HFFc6 (cell line): ENCODE measurements at regions not wholly inside any gene's neighbourhood (a gene's known extent, or its start where the extent isn't known, plus 50 kb on each side); places are given as distances from the start of the nearest gene placed in this dataset.

ENCODE experiments used
- DNase-seq: peaks from one replicate; pipeline ENCODE4 v3.0.0-alpha.2; 2018
- H3K27ac Mint-ChIP-seq: 2 replicates; pipeline ENCODE4 v1.8.0; 2020; ENCODE audit warnings: mild to moderate bottlenecking, mixed read lengths
- H3K27me3 Mint-ChIP-seq: 2 replicates; pipeline ENCODE4 v1.8.0; 2021; ENCODE audit warnings: mild to moderate bottlenecking, moderate library complexity, mixed read lengths; ENCODE audit not compliant: insufficient read depth
- H3K36me3 Mint-ChIP-seq: 2 replicates; pipeline ENCODE4 v1.8.0; 2021; ENCODE audit warnings: low read depth, mixed read lengths
- H3K4me1 Mint-ChIP-seq: 2 replicates; pipeline ENCODE4 v1.8.0; 2020; ENCODE audit warnings: low read depth, mixed read lengths
- H3K4me3 Mint-ChIP-seq: 2 replicates; pipeline ENCODE4 v1.8.0; 2020; ENCODE audit warnings: mild to moderate bottlenecking, moderate library complexity, mixed read lengths
- H3K9me3 Mint-ChIP-seq: 2 replicates; pipeline ENCODE4 v1.8.0; 2020; ENCODE audit warnings: mild to moderate bottlenecking, mixed read lengths
- TF ChIP-seq, protein P1 (sequence below): fragments of 200-600 bp; sonication (generic); IDR thresholded peaks from 2 replicates; pipeline ENCODE4 v1.5.0; 2021; ENCODE audit warnings: antibody characterized with exemption, mild to moderate bottlenecking

DNA sequence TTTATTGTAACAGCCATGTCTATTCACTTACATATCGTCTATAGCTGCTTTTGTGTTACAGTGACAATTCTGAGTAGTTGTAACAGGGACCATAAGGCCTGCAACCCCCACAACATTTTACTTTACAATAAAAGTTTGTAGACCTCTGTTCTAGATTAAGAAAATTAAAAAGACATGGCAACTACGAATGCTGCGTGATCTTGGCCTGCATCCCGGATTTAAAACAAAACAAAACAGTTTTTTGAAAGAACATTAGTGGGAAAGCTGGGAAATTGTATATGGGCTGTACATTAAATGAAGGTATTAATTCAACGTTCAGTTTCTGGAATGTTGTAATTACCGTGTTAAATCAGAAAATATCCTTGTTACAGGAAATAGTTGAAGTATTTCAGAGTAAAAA lies 64.1 kb downstream of the RMI2 start:
- TF ChIP-seq, protein P1, sequence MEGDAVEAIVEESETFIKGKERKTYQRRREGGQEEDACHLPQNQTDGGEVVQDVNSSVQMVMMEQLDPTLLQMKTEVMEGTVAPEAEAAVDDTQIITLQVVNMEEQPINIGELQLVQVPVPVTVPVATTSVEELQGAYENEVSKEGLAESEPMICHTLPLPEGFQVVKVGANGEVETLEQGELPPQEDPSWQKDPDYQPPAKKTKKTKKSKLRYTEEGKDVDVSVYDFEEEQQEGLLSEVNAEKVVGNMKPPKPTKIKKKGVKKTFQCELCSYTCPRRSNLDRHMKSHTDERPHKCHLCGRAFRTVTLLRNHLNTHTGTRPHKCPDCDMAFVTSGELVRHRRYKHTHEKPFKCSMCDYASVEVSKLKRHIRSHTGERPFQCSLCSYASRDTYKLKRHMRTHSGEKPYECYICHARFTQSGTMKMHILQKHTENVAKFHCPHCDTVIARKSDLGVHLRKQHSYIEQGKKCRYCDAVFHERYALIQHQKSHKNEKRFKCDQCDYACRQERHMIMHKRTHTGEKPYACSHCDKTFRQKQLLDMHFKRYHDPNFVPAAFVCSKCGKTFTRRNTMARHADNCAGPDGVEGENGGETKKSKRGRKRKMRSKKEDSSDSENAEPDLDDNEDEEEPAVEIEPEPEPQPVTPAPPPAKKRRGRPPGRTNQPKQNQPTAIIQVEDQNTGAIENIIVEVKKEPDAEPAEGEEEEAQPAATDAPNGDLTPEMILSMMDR, result no peak
- Mint-ChIP-seq H3K36me3 (no peaks in the 10 kb centered on the region), H3K27ac (no peak overlapping the region), H3K9me3 (no peaks in the 10 kb centered on the region), H3K4me1 (peaks cover 20% of the 10 kb centered on the region), H3K27me3 (peaks cover 3% of the 10 kb centered on the region), H3K4me3 (no peak overlapping the region)
- DNase-seq, result no peak

DNA sequence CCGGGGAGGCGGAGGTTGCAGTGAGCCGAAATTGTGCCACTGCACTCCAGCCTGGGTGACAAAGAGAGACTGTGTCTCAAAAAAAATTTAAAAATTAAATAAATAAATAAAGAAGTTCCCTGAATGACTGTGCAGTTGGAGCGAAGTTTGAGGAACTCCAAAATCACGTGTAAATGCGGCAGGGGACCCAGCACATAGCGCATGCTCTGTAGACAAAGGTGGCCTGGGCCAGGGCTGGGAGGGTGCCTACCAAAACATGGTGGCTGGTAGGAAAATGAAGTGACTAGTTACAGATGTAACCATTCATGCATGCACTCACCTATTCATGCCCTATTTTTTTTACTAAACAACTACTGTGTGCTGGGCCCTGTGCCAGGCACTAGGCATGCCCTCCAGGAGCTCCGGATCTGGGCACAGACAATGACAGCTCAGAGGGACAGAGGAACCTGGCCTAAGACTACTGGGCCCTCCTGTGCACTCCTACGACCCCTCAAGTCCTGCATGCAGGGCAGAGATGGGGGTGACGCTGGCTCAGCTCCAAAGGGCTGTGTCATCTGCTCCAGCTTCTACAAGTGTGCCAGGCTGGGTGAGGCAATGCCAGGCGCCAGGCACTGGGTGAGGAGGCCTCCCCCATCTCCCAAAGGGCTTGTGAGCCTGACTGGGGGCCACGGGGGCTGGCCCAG lies 65.3 kb downstream of the RMI2 start:
- TF ChIP-seq, protein P1, result no peak
- no peak for DNase-seq
- H3K4me3 Mint-ChIP-seq, result no peak overlapping the region
- H3K27ac Mint-ChIP-seq, result no peak overlapping the region
- peaks cover 8% of the 10 kb centered on the region for H3K27me3 Mint-ChIP-seq
- H3K9me3 Mint-ChIP-seq, result no peaks in the 10 kb centered on the region
- H3K4me1 Mint-ChIP-seq, result peaks cover 20% of the 10 kb centered on the region
- H3K36me3 Mint-ChIP-seq, result no peaks in the 10 kb centered on the region

DNA sequence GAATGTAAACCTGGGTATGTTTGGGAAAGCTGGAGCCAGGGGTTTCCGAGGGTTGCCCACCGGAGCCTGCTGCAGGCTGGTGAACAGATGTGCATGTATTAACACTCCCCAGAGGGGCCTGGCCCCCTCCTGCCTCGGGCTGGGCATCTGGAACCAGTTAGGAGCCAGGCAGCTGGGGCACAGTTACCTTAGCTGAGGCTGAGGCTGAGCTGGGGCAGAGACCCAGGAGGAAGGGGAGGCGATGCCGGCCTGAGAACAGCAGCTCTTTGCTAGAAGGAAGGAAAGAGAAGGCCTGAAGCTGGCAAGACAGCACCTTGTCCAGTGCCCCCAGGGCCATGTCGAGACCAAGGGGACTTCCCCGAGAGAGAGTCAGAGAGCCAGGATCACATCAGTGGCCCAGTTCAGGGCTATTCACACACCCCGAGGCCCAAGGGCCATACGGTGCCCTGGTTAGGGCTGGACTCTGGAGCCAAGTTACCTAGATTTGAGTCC lies 65.8 kb downstream of the RMI2 start:
- H3K27ac Mint-ChIP-seq, result no peak overlapping the region
- no peaks in the 10 kb centered on the region for H3K9me3 Mint-ChIP-seq
- no peak overlapping the region for H3K4me3 Mint-ChIP-seq
- DNase-seq, result no peak
- peaks cover 12% of the 10 kb centered on the region for H3K27me3 Mint-ChIP-seq
- TF ChIP-seq, protein P1, result no peak
- H3K4me1 Mint-ChIP-seq, result peaks cover 20% of the 10 kb centered on the region
- no peaks in the 10 kb centered on the region for H3K36me3 Mint-ChIP-seq

DNA sequence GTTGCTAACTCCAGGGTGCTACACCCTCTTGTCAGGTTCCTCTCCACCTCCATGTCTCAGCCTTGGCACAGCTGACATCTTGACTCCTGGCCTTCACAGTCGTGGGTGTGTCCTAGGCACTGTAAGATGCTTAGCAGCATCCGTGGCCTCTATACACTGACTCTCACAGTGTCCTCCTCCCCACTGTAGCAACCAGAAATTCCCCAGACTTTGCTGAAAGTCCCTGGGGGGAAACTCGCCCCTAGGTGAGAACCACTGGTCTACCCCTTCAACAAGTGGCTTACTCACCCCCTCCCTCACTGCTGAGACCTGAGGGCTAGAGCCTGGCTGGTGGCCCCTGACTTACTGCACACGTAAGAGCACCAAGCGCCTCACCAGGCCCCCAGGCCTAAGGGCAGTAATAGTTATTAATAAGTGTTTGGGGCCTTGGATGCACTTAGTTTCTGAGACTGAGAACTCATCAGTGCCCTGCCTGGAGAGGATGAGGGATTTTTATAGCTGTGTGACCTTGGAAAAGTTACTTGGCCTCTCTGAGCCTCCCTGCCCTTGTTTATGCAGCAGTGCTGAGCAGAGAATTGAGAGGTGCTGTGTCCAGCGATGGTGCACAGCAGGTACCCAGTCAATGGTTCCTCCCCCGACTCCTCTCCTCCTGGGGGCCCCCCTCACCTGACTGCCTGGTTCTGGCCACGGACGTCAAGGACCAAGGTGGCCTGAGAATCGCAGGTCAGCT lies 67.1 kb downstream of the RMI2 start:
- Mint-ChIP-seq H3K4me3 (no peak overlapping the region), H3K9me3 (no peaks in the 10 kb centered on the region), H3K36me3 (no peaks in the 10 kb centered on the region), H3K4me1 (peaks cover 19% of the 10 kb centered on the region), H3K27ac (no peak overlapping the region), H3K27me3 (peaks cover 14% of the 10 kb centered on the region)
- DNase-seq, result no peak
- TF ChIP-seq, protein P1, result no peak

DNA sequence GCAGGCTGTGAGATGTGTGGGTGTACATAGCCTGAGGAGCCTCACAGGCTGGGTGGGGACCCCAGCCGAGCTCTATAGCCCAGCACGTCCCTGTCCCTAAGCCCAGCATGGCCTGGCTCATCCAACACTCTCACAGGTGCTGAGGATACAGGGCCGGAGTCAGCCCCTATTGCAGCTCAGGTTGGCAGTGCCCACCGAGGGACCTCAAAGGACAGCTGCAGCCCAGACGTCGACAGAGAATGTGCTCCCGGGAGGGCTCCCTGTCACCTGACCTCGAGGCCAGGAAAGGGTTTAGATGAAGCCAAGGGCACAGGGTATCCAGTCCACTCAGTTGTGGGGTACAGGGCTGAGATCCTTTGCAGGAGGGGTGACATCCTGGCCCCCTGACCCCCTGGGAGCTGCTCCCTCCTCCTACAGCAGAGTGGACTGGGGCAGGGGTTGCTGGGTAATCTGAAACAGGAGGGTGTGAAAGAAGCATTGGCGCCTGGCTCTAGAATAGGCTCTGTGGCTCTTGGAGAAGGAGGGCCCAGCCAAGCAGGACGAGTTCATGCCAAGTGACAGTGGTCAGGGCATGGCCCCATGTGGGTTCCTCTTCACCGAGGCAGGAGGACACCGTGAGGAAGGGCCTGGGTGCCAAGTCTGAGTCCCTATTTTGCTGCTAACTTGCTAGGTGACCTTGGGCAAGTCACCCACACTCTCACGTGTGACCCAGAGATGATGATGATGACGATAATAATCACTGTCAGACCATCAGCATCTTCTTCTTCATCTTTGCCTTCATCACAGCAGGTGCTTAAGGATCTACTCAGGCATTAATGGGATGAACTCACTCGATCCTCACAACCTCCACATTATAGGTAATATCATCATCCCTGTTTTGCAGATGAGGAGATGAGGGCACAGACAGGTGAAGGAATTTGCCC lies 68.0 kb downstream of the RMI2 start:
- TF ChIP-seq, protein P1, result no peak
- Mint-ChIP-seq H3K4me3 (no peak overlapping the region), H3K4me1 (peaks cover 14% of the 10 kb centered on the region), H3K27ac (no peak overlapping the region), H3K36me3 (no peaks in the 10 kb centered on the region), H3K27me3 (peaks cover 16% of the 10 kb centered on the region), H3K9me3 (no peaks in the 10 kb centered on the region)
- DNase-seq, result no peak
